ENCODE measurements at regions not wholly inside any gene's neighbourhood (a gene's known extent, or its start where the extent isn't known, plus 50 kb on each side); places are given as distances from the start of the nearest gene placed in this dataset.
A peak's percentile ranks its signal among the peaks of the same experiment; 100 is the strongest.
"Not testable (repeated sequence)": the region's sequence is repeated elsewhere in the genome, so short reads cannot be mapped to it uniquely, and the experiment has no call there.

DNA sequence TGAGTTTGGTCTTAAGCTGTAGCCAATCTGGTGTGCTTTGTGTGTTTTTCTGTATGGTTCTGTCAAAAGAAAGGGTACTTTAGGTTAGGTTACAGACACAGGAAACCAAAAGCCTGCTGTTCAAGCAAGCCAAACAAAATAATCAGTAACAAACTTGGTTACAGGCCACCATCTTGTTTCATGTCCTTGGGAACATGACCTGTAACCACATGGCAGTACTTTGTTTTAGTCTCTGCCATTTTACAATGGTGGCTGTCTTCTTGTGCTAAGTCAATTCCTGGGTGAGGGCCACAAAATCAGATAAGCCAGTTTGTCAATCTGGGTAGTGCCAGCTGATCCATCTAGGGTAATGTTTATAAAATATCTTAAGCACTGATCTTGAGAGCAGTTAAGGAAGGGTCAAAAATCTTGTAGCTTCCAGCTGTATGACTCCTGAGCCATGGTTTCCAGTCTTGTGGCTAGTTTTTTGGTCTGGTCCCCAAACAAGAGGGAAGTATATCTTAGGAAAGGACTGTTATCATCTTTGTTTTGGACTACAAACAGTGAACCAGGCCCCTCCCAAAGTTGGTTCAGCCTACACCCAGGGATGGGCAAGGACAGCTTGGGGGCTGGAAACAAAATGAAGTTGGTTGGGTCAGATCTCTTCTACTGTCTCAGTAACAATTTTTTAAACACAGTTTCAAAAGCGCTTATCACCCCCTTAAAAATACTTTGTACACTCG lies 90.0 kb downstream of the IGLL5 start:
- no peak for DNase-seq

DNA sequence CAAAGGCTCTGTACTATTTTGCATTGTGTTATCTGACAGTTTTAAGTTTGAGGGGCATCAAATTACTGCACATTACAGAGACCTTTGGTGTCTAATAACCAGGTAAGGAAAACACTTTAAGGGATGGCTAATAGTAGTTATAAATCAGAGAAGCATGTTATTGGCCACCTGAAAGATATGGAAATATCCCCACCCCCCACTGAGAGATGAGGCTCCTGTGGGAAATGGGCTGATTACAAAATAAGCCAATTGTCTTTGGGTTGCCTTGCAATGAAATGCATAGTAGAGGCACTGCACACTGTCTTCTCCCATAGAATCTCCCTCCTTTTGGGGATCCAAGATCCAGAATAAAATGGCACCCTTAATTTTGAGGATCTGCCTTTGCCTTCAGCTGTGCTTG lies 91.0 kb downstream of the IGLL5 start:
- no peak for DNase-seq

DNA sequence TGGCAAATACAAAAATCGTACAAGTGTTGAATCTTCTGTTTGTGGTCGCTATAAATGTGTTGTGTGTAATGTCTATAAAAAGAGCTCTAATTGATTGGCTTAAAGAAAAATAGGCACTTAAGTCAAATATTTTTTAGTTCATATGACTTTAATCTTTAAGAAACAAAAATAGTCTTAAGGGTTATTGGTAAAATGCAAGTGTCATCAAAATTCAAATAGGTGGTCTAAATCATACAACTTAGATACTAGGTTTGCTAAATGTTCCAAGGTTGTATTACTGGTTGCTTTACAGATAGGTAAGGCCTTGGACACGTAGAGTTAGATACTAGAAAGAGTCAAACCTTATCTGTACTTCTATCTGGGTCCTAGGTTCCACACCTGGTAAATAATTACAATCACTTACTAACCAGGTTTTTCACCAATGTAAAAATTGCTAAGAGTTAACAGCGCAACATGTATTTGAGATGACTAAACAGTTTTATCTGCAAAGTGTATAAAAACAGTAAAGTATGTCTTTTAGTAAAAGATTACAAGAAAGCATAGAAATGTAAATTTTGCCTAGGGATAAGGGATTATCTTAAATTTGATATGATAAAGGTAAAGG lies 91.1 kb upstream of the GNAZ start:
- no peak for DNase-seq

GRCh38 chr22:22979954-22980353 lies 90.4 kb upstream of the GNAZ start:
- no peak for DNase-seq

DNA sequence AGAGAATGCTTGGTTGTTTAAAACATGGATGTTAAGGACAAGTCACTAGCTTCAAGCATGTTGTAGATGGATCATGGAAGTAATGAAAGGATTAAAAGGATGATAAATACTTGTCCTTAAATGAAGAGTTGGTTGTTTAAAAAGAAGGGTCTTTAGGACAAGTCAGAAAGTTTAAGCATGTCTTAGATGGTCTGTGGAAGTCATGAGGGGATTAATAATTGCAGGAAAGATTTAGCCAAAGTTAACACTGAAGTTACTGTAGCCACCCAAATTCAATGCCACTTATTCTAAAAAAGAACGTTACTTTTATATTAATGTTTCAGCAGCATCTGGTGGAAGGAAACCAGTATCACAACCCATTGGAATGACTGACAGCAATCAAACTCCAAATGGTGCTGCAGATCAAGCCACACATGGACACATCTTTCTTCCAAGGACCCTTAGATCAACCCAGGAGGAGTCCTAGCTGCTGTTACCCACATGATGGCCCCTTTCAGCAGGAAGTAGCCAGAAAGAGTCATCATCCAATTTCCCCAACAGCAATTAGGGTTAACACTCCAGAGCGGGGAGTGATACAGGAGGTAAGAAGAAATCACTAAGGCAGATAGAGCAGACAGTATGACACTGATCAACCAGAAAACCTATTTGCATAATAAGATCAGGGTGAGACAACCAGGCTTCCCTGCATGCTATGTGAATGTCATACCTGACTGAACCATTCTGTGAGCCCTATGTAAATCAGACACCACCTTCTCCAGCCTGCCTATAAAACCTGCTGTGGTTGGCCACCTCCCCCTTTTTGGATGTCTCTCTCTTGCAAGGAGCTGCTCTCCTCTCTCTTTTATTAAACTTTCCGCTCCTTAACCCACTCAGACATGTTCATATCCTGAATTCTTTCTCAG lies 88.4 kb upstream of the GNAZ start:
- no peak for DNase-seq

- DNase-seq, result no peak
Observed at GRCh38 chr22:22982616-22983015, 87.7 kb upstream of the GNAZ start.

GRCh38 chr22:22983123-22983522 lies 87.2 kb upstream of the GNAZ start:
- DNase-seq, result no peak

GRCh38 chr22:22983816-22984215 lies 86.5 kb upstream of the GNAZ start:
- no peak for DNase-seq

- no peak for DNase-seq
Observed at GRCh38 chr22:22984967-22985366, 85.4 kb upstream of the GNAZ start.

- DNase-seq, result no peak
Observed at GRCh38 chr22:22986008-22986407, 84.3 kb upstream of the GNAZ start.

GRCh38 chr22:22986640-22987039 lies 83.7 kb upstream of the GNAZ start:
- DNase-seq, result no peak

GRCh38 chr22:22988150-22988549 lies 82.2 kb upstream of the GNAZ start:
- DNase-seq, result no peak

- no peak for DNase-seq
Observed at GRCh38 chr22:22988785-22989184, 81.5 kb upstream of the GNAZ start.

DNA sequence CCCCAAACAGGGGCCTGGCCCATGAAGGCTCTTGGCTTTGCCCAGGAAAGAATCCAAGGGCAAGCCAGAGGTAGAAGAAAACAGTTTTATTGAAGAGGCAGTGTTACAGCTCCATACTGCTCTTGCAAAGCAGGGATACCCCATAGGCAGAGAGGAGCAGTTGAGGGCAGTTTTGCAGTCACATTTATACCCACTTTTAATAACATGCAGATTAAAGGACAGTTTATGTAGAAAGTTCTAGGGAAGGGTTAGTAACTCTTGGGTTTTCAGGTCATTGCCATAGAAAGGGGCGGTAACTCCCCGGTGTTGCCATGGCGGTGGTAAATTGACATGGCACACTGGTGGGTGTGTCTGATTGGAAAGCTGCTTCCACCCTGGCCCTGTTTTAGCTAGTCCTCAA lies 80.5 kb upstream of the GNAZ start:
- DNase-seq, result no peak

GRCh38 chr22:22990711-22991505 lies 79.4 kb upstream of the GNAZ start:
- DNase-seq, result not testable (repeated sequence)

DNA sequence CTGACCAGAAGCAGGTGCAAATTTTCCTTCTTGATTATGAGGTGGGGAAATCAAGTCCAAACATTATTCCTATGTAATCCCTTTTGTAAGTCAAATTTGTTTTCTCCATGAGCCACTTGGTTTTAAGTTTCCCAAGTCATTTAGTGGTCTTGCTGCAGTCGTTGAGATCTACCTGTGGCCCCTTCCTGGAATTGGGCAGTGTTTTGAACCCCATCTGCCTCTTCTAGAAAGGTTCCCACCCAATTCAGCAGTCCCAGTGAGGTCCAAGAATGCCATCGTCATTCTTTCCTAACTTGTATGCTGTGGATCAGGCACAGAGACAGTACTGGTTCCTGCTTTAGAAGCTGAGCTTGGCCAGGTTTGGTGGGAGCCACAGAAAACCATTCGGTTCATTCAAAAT lies 77.8 kb upstream of the GNAZ start:
- no peak for DNase-seq

DNA sequence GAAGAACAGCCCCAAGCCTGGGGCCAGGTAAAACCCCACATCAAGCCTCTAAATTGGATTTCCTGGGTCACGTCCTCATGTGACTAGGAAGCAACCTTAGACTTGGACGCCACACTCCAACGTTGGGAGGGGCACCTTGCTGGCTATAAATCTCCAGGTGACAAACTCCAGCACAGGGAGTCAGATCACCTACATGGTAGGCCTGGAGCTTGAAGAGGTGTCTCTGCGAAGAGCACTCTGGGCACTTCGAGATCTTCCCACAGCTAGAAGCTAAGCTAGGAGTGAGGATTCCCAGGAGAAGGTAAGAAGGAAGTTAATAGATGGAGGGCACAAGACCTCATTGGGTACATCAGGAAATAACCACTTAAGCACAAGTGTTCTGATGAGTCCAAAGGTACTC lies 77.1 kb upstream of the GNAZ start:
- no peak for DNase-seq

GRCh38 chr22:22995166-22995565 lies 75.2 kb upstream of the GNAZ start:
- DNase-seq, result peak; percentile 79

- no peak for DNase-seq
Observed at GRCh38 chr22:22996511-22997261, 73.6 kb upstream of the GNAZ start.

DNA sequence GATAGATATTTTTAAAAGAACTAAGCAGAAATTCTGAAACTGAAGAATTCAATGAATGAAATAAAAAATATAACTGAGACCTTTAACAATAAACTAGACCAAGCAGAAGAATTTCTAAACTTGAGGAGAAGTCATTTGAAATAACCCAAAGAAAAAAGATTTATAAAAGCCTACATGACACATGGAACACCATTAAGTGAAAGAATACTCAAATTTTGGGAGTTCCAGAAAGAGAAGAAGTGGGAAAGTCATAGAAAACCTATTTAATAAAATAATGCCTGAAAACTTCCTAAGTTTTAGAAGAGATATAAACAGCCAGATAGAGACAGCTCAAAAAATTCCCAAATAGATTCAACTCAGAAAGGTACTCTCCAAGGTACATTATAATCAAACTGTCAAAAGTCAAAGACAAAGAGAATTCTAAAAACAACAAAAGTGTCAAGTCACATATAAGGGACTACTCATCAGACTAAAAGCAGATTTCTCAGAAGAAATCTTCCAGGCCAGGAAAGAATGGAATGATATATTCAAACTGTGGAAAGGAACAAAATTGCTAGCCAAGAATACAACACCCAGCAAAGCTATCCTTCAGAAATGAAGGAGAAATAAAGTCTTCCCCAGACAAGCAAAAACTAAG lies 72.9 kb upstream of the GNAZ start:
- DNase-seq, result no peak

GRCh38 chr22:22997988-22998387 lies 72.3 kb upstream of the GNAZ start:
- no peak for DNase-seq

GRCh38 chr22:22999523-22999922 lies 70.8 kb upstream of the GNAZ start:
- DNase-seq, result no peak

Measured in NCI-H1105 (cell line).